Psoas muscle (tissue), 7 donors: ENCODE measurements at regions not wholly inside any gene's neighbourhood (a gene's known extent, or its start where the extent isn't known, plus 50 kb on each side); places are given as distances from the start of the nearest gene placed in this dataset.

Experiments
- ATAC-seq, 4 donors: fragments of 200-7000 bp; cut with Tn5 transposase; one replicate each; pipeline ENCODE4 v1.9.1; 2020; ENCODE audit warnings: moderate library complexity in 3 of 4, mild to moderate bottlenecking in 2 of 4
- DNase-seq, 2 donors: peaks; one replicate each; pipeline ENCODE4 v3.0.0-alpha.2; 2020
- H3K27ac ChIP-seq: fragments of 200-600 bp; one replicate; pipeline ENCODE4 v1.8.0; 2022
- H3K27me3 ChIP-seq, 3 donors: fragments of 200-600 bp in 1 of 3; one replicate each; pipeline versions ENCODE4 v1.6.1 to v1.8.0; 2013 to 2022; ENCODE audit warnings: low read length in 2 of 3, mild to moderate bottlenecking in 2 of 3, moderate library complexity in 1 of 3; ENCODE audit not compliant: insufficient read depth in 3 of 3
- H3K36me3 ChIP-seq, 2 donors: fragments of 200-600 bp in 1 of 2; one replicate each; pipeline versions ENCODE4 v1.6.1 to v1.8.0; 2013 to 2022; ENCODE audit warnings: low read depth in 1 of 2, mild to moderate bottlenecking in 1 of 2, moderate library complexity in 1 of 2; ENCODE audit not compliant: insufficient read depth in 1 of 2
- H3K4me1 ChIP-seq: fragments of 200-600 bp; one replicate; pipeline ENCODE4 v1.8.0; 2022
- H3K4me3 ChIP-seq: fragments of 200-600 bp; one replicate; pipeline ENCODE4 v1.8.0; 2022; ENCODE audit warnings: mild to moderate bottlenecking
- H3K9me3 ChIP-seq: fragments of 200-600 bp; one replicate; pipeline ENCODE4 v1.8.0; 2022
- WGBS, 3 donors: extraction: QIAGEN DNeasy Blood & Tissue Kit; methylation state at CpG; one replicate each; pipeline versions ENCODE4 v1.1.6 to v1.1.7; 2013; 5-methylcytosine and 5-hydroxymethylcytosine counted together
- intact Hi-C, 2 donors: fragments of 100-400 bp; cut with DNase I; formaldehyde crosslinking; loops; one replicate each; pipeline versions ENCODE4 v1.11.0 to v1.14.2; 2022
- TF ChIP-seq, protein P1 (sequence below): fragments of 200-600 bp; IDR thresholded peaks from one replicate; pipeline ENCODE4 v1.8.0; 2022; ENCODE audit warnings: antibody characterized with exemption
- donor health status: healthy with polysubstance abuse.
- donor health status: DM: no; HTN: no; CAD: no; lungs with moderate emphysema.
- donor health status: Bipolar disorder and iron deficiency.
- donor health status: healthy.
- donor health status: DM: yes; HTN: yes; CAD: no.
- donor health status: DM: no; HTN: no; CAD: no.
- donor health status: DM: yes; HTN: yes; CAD: no.

GRCh38 chr18:78770139-78770822, 209.3 kb upstream of the SALL3 start:
- Histone ChIP-seq H3K27ac (no peak overlapping the region), H3K36me3 (no peaks in the 10 kb centered on the region), H3K4me1 (no peaks in the 10 kb centered on the region), H3K27me3 (peaks cover 0 to 7% (median 7%) of the 10 kb centered on the region in 3 donors), H3K4me3 (no peak overlapping the region), H3K9me3 (no peaks in the 10 kb centered on the region)
- ATAC-seq (no peak), DNase-seq (no peak)
- TF ChIP-seq, protein P1, sequence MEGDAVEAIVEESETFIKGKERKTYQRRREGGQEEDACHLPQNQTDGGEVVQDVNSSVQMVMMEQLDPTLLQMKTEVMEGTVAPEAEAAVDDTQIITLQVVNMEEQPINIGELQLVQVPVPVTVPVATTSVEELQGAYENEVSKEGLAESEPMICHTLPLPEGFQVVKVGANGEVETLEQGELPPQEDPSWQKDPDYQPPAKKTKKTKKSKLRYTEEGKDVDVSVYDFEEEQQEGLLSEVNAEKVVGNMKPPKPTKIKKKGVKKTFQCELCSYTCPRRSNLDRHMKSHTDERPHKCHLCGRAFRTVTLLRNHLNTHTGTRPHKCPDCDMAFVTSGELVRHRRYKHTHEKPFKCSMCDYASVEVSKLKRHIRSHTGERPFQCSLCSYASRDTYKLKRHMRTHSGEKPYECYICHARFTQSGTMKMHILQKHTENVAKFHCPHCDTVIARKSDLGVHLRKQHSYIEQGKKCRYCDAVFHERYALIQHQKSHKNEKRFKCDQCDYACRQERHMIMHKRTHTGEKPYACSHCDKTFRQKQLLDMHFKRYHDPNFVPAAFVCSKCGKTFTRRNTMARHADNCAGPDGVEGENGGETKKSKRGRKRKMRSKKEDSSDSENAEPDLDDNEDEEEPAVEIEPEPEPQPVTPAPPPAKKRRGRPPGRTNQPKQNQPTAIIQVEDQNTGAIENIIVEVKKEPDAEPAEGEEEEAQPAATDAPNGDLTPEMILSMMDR, result no peak
- 67 to 72% (median 70%) methylated on average over 21 of the region's 21 CpGs for WGBS, 3 donors
- intact Hi-C loops, result no loop called here

DNA sequence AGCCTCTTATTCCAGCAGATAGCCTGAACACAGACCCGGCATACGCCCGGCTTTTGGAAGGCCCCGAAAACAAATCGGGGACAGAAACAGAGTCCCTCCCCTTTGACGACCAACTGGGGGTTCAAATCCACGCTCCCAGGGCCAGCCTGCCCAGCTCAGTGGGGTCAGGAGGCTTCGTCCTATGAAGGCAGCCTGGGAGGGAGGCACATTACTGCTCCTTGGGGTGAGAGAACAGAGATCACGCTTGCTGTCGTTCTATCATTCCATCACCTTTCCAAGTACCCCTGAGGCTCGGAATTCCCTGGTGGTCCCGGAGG, 208.8 kb upstream of the SALL3 start:
- TF ChIP-seq, protein P1, result no peak
- no peak overlapping the region for H3K4me3 ChIP-seq
- WGBS, 3 donors, result 74 to 81% (median 81%) methylated on average over 12 of the region's 12 CpGs
- intact Hi-C loops, result no loop called here
- H3K36me3 ChIP-seq, result no peaks in the 10 kb centered on the region
- DNase-seq (no peak), ATAC-seq (no peak)
- peaks cover 0 to 7% (median 5%) of the 10 kb centered on the region in 3 donors for H3K27me3 ChIP-seq
- H3K4me1 ChIP-seq, result no peaks in the 10 kb centered on the region
- no peak overlapping the region for H3K27ac ChIP-seq
- H3K9me3 ChIP-seq, result no peaks in the 10 kb centered on the region

DNA sequence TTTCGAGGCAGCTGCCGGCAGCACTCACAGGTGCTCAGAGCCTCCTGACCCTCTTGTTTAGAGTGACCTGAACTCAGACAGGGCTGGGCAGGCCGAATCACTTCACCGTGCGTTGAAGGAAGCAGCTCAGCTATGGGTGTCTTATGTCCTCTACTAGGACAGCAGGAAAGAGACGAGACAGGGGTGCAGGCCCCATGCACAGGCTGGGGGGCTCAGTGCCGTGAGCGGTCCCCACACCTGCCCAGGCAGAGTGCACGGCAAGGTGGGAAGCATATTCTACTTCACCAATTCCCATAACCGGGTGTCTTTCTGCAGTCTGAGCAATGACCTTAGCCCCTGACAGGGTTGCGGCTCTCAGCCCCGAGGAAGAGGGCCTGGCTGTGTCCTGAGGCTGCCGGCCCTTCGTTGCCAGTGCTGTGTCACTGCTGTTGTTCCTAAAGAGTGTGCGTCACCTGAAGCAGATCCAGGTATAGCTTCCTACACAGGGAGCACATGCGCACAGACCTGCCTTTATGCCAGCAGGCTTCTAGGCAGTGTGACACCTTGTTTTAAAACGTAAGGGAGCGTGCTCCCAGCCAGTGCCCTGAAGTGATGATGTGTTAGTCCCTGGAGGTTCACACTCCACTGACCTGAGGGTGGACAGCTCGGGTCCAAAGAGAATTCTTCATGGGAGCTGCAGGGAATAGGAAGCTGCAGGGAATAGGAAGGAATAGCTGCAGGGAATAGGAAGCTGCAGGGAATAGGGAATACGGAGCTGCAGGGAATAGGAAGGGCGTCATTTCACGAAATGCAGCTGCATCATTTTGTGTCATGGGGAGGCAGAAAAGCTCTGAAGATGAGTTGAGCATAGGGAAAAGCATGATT, 207.9 kb upstream of the SALL3 start:
- Histone ChIP-seq H3K27me3 (peaks cover 0 to 7% (median 3%) of the 10 kb centered on the region in 3 donors), H3K9me3 (no peaks in the 10 kb centered on the region), H3K4me1 (no peaks in the 10 kb centered on the region), H3K36me3 (no peaks in the 10 kb centered on the region), H3K27ac (no peak overlapping the region), H3K4me3 (no peak overlapping the region)
- TF ChIP-seq, protein P1, result no peak
- 77 to 79% (median 78%) methylated on average over 22 of the region's 22 CpGs for WGBS, 3 donors
- no peak for ATAC-seq
- no peak for DNase-seq
- intact Hi-C loops, result no loop called here

DNA sequence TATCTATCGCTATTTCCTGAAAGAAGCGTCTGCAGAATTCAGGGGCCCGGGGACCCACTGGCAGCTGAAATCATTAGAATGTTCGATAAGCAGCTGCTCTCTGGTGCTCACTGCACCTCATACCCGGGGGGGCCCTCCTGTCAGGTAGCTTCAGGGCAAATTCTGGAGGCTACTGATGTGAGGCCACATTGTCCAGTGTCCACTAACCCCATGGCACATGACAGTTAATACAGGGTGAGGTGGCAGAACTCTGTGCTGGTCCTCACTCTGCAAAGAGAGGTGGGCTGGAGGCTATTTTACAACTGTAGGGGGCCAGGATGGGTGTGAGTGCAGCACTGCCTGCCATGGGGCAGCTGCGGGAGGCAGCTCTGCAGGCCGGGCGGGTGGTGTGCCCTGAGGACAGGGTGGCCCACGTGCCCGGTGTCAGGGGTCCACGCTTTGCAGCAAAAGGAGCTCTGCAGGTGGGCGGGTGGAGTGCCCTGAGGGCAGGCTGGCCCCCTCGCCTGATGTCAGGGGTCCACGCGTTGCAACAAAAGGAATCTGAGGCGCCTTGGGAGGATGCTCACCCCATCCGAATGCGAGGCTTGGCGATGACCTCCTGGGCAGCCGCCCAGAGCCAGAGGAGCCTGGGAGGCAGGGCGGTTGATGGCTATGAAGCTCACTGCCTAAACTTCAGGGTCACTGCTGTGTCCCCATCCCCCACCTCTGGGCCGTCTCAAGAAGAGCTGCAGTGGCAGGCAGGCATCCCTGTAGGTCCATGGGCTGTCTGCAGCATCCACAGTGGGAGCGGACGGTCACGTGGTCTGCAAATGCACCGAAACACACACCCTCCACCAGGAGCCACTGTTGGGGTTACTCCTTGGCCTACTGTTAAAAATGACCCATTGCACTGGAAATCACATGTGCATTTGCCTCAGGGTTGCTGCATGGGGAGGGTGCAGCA, 207.0 kb upstream of the SALL3 start:
- no peak overlapping the region for H3K27ac ChIP-seq
- 78% methylated on average over 26 of the region's 26 CpGs for WGBS, 3 donors
- H3K27me3 ChIP-seq, result peaks cover 0 to 7% (median 0%) of the 10 kb centered on the region in 3 donors
- H3K4me3 ChIP-seq, result no peak overlapping the region
- ATAC-seq (no peak), DNase-seq (no peak)
- intact Hi-C loops, result no loop called here
- H3K9me3 ChIP-seq, result no peaks in the 10 kb centered on the region
- TF ChIP-seq, protein P1, result no peak
- H3K4me1 ChIP-seq, result no peaks in the 10 kb centered on the region
- no peaks in the 10 kb centered on the region for H3K36me3 ChIP-seq
